ENCODE measurements at regions not wholly inside any gene's neighbourhood (a gene's known extent, or its start where the extent isn't known, plus 50 kb on each side); places are given as distances from the start of the nearest gene placed in this dataset.

GRCh38 chr17:83144421-83145357 lies 65.3 kb downstream of the METRNL start:
- no peak for TF ChIP-seq ZFX (IDR thresholded peaks at IDR 0.05)
- no peak for TF ChIP-seq CTCF (IDR thresholded peaks at IDR 0.05 in 2 of 3, conservative IDR thresholded peaks at IDR 0.05 in 1 of 3; ENCODE audit: borderline replicate concordance in 1 of 3, insufficient read depth in 1 of 3, low read depth in 2 of 3, low read length in 2 of 3)
- TF ChIP-seq EZH2 (IDR thresholded peaks at IDR 0.05): no peak
- no peak for TF ChIP-seq EZH2phosphoT487 (IDR thresholded peaks at IDR 0.05; ENCODE audit: borderline replicate concordance)
- no peak for TF ChIP-seq FOSL1 (IDR thresholded peaks at IDR 0.05; ENCODE audit: low read depth)
- TF ChIP-seq YY1 (IDR thresholded peaks at IDR 0.05; ENCODE audit: extremely low read depth, insufficient replicate concordance, low read depth, low read length): no peak
